Astrocyte (in vitro differentiated cells and primary cell): ENCODE measurements at regions not wholly inside any gene's neighbourhood (a gene's known extent, or its start where the extent isn't known, plus 50 kb on each side); places are given as distances from the start of the nearest gene placed in this dataset.

ENCODE experiments used
- DNase-seq: peaks from one replicate; pipeline ENCODE4 v3.0.0-alpha.2; 2010; ENCODE audit warnings: low read depth
- FAIRE-seq: peaks from 2 replicates; lab custom pipeline; 2011; peaks lifted over from hg19 to GRCh38; lab: Jason Lieb, UNC
- H2AFZ ChIP-seq: 2 replicates; pipeline ENCODE4 v1.6.0; 2012; ENCODE audit warnings: low read depth, low read length, inconsistent platforms
- H3K27ac ChIP-seq: 2 replicates; pipeline ENCODE4 v1.5.1; 2011; ENCODE audit warnings: low read depth, low read length, inconsistent platforms
- H3K27me3 ChIP-seq: 2 replicates; pipeline ENCODE4 v1.6.0; 2011; ENCODE audit warnings: low read length, inconsistent platforms; ENCODE audit not compliant: insufficient read depth
- H3K36me3 ChIP-seq: 2 replicates; pipeline ENCODE4 v1.5.1; 2011; ENCODE audit warnings: low read length, inconsistent platforms; ENCODE audit not compliant: insufficient read depth
- H3K4me1 ChIP-seq: 2 replicates; pipeline ENCODE4 v1.5.1; 2011; ENCODE audit warnings: low read length, inconsistent platforms; ENCODE audit not compliant: insufficient read depth
- H3K4me2 ChIP-seq: 2 replicates; pipeline ENCODE4 v1.6.0; 2012; ENCODE audit warnings: low read length, inconsistent platforms
- H3K4me3 ChIP-seq: 2 replicates; pipeline ENCODE4 v1.5.1; 2011; ENCODE audit warnings: low read depth, mild to moderate bottlenecking, low read length, inconsistent platforms; ENCODE audit not compliant: insufficient read depth
- H3K79me2 ChIP-seq: 2 replicates; pipeline ENCODE4 v1.6.0; 2012; ENCODE audit warnings: mild to moderate bottlenecking, low read length, inconsistent platforms; ENCODE audit not compliant: insufficient read depth
- H3K9ac ChIP-seq: 2 replicates; pipeline ENCODE4 v1.6.0; 2012; ENCODE audit warnings: mild to moderate bottlenecking, low read length, inconsistent platforms
- H3K9me3 ChIP-seq: 2 replicates; pipeline ENCODE4 v1.5.1; 2012; ENCODE audit warnings: low read depth, mild to moderate bottlenecking, low read length, inconsistent platforms; ENCODE audit not compliant: insufficient read depth
- H4K20me1 ChIP-seq: 2 replicates; pipeline ENCODE4 v1.6.0; 2012; ENCODE audit warnings: low read length, inconsistent platforms; ENCODE audit not compliant: insufficient read depth
- H3K27ac Mint-ChIP-seq: one replicate; pipeline ENCODE4 v1.8.0; 2021; ENCODE audit warnings: mild to moderate bottlenecking, mixed read lengths; ENCODE audit not compliant: unreplicated experiment
- H3K27me3 Mint-ChIP-seq: one replicate; pipeline ENCODE4 v1.8.0; 2021; ENCODE audit warnings: low read depth, mixed read lengths; ENCODE audit not compliant: unreplicated experiment
- H3K36me3 Mint-ChIP-seq: one replicate; pipeline ENCODE4 v1.8.0; 2021; ENCODE audit warnings: low read depth, mixed read lengths; ENCODE audit not compliant: unreplicated experiment
- H3K4me1 Mint-ChIP-seq: one replicate; pipeline ENCODE4 v1.8.0; 2021; ENCODE audit warnings: low read depth, mixed read lengths; ENCODE audit not compliant: unreplicated experiment
- H3K4me3 Mint-ChIP-seq: one replicate; pipeline ENCODE4 v1.8.0; 2021; ENCODE audit warnings: mild to moderate bottlenecking, moderate library complexity, mixed read lengths; ENCODE audit not compliant: unreplicated experiment
- H3K9me3 Mint-ChIP-seq: one replicate; pipeline ENCODE4 v1.8.0; 2021; ENCODE audit warnings: mild to moderate bottlenecking, mixed read lengths; ENCODE audit not compliant: unreplicated experiment
- EZH2 ChIP-seq: IDR thresholded peaks from 2 replicates; pipeline ENCODE4 v1.6.1; 2012; ENCODE audit warnings: mild to moderate bottlenecking, low read length, inconsistent platforms; ENCODE audit not compliant: insufficient read depth
- TF ChIP-seq, protein P1 (sequence below): IDR thresholded peaks from 2 replicates; pipeline ENCODE4 v1.5.1; 2011; ENCODE audit warnings: low read depth, mild to moderate bottlenecking, inconsistent platforms, low read length, moderate library complexity; ENCODE audit not compliant: insufficient read depth

DNA sequence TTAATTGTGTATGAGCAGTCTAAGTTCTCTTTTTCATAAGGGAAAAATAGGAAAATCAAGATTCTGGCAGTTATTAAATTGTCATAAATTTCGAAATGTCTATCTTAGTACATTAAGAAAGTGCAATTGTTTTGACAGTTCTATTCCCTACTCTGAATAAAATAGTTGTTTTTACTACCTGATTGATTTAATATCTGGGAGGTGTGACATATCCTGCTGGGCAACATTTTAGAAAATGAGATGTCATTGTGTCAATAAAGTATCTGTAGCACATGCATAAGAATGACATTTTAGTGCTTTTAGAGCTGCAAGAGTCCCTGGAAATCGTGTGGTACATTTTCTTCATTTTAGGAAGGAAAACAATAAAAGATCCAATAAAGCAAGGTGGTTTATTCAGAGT, 139.2 kb upstream of the COL11A1 start:
- Mint-ChIP-seq H3K36me3 (no peaks in the 10 kb centered on the region), H3K4me3 (no peak overlapping the region), H3K27ac (no peak overlapping the region), H3K9me3 (no peaks in the 10 kb centered on the region), H3K4me1 (peaks cover 23% of the 10 kb centered on the region), H3K27me3 (no peaks in the 10 kb centered on the region)
- Histone ChIP-seq H3K9me3 (no peaks in the 10 kb centered on the region), H3K9ac (no peak overlapping the region), H3K27me3 (no peaks in the 10 kb centered on the region), H2AFZ (no peak overlapping the region), H3K79me2 (no peaks in the 10 kb centered on the region), H3K4me3 (no peak overlapping the region), H4K20me1 (no peaks in the 10 kb centered on the region), H3K36me3 (no peaks in the 10 kb centered on the region), H3K4me2 (no peak overlapping the region), H3K27ac (no peak overlapping the region), H3K4me1 (peaks cover 4% of the 10 kb centered on the region)
- FAIRE-seq (no peak), DNase-seq (no peak)
- TF ChIP-seq, protein P1, sequence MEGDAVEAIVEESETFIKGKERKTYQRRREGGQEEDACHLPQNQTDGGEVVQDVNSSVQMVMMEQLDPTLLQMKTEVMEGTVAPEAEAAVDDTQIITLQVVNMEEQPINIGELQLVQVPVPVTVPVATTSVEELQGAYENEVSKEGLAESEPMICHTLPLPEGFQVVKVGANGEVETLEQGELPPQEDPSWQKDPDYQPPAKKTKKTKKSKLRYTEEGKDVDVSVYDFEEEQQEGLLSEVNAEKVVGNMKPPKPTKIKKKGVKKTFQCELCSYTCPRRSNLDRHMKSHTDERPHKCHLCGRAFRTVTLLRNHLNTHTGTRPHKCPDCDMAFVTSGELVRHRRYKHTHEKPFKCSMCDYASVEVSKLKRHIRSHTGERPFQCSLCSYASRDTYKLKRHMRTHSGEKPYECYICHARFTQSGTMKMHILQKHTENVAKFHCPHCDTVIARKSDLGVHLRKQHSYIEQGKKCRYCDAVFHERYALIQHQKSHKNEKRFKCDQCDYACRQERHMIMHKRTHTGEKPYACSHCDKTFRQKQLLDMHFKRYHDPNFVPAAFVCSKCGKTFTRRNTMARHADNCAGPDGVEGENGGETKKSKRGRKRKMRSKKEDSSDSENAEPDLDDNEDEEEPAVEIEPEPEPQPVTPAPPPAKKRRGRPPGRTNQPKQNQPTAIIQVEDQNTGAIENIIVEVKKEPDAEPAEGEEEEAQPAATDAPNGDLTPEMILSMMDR, result no peak
- TF ChIP-seq EZH2, result no peak

DNA sequence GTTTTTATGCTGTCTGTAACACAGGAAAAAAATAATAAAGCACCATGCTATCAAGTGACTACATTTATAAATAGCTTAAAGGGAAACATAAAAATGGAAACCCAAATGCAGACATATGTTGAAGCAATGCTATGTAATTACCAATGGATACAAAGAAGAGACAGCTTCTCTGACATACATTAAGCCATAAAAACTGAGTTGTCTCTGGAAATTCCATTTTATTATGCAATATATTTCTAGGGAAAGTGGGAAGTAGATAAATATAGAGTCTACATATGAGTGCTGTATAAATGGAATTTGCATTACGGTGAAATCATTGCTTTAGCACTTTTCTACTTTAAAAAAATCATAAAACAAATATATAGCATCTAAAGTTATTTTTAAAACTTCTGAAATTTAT, 135.2 kb upstream of the COL11A1 start:
- peaks cover 1% of the 10 kb centered on the region for H3K4me1 Mint-ChIP-seq
- Histone ChIP-seq H4K20me1 (no peaks in the 10 kb centered on the region), H3K9ac (no peak overlapping the region), H3K9me3 (no peaks in the 10 kb centered on the region), H3K4me2 (no peak overlapping the region), H2AFZ (no peak overlapping the region), H3K27ac (no peak overlapping the region), H3K4me1 (no peaks in the 10 kb centered on the region), H3K4me3 (no peak overlapping the region), H3K79me2 (no peaks in the 10 kb centered on the region), H3K27me3 (no peaks in the 10 kb centered on the region), H3K36me3 (no peaks in the 10 kb centered on the region)
- no peak for TF ChIP-seq EZH2
- TF ChIP-seq, protein P1, result no peak
- DNase-seq (no peak), FAIRE-seq (no peak)
- H3K9me3 Mint-ChIP-seq, result peaks cover 2% of the 10 kb centered on the region
- no peaks in the 10 kb centered on the region for H3K36me3 Mint-ChIP-seq
- H3K27me3 Mint-ChIP-seq, result no peaks in the 10 kb centered on the region
- H3K4me3 Mint-ChIP-seq, result no peak overlapping the region
- no peak overlapping the region for H3K27ac Mint-ChIP-seq

DNA sequence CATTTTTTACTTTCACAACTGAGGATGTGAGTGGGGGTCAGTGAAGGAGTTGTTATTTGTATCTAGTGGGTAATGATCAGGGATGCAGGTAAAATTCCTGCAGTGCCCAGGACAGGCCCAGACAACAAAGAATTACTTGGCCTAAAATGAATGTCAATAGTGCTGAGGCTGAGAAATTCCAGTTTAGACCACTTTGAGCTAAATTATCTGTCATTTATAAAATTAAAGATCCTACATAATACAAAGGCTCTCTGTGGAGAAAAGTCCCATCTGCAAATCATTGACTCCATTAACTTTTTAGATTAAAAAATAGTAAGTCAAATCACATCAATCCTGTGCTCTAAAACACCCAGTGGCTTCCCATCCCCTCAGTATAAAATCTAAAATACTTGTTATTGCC, 130.7 kb upstream of the COL11A1 start:
- Histone ChIP-seq H3K9me3 (no peaks in the 10 kb centered on the region), H3K27ac (no peak overlapping the region), H3K36me3 (no peaks in the 10 kb centered on the region), H3K27me3 (no peaks in the 10 kb centered on the region), H2AFZ (no peak overlapping the region), H3K4me3 (no peak overlapping the region), H3K9ac (no peak overlapping the region), H4K20me1 (no peaks in the 10 kb centered on the region), H3K4me2 (no peak overlapping the region), H3K4me1 (no peaks in the 10 kb centered on the region), H3K79me2 (no peaks in the 10 kb centered on the region)
- Mint-ChIP-seq H3K27ac (no peak overlapping the region), H3K9me3 (peaks cover 12% of the 10 kb centered on the region), H3K4me1 (peaks cover 1% of the 10 kb centered on the region), H3K36me3 (peaks cover 2% of the 10 kb centered on the region), H3K27me3 (no peaks in the 10 kb centered on the region), H3K4me3 (no peak overlapping the region)
- DNase-seq (no peak), FAIRE-seq (no peak)
- TF ChIP-seq EZH2, result no peak
- TF ChIP-seq, protein P1, result no peak
